NCI-H526 (cell line): ENCODE measurements at regions not wholly inside any gene's neighbourhood (a gene's known extent, or its start where the extent isn't known, plus 50 kb on each side); places are given as distances from the start of the nearest gene placed in this dataset.

Experiments
- DNase-seq, 2 experiments: peaks; one replicate each; lab custom pipeline; 2025; lab: John Stamatoyannopoulos, UW

DNA sequence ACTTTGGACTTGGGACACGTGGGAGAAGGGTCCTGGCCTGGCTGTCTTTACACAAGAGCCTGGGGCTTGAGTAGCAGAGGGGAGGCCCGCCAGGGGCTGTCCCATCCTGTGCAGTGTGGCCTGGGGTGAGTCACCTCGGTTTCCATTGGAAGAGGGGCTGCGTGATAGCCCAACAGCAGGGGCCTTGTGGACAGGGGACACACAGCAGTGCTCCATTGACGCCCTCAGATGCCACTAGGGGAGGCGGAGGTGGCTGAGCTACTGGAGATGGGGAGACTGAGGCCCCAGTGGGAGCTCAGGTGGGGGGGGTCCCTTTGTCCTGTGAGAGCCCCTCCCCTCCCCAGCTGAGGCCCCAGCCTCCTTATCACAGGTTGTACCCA lies 50.0 kb upstream of the RNU6ATAC start:
- no peak for DNase-seq

DNA sequence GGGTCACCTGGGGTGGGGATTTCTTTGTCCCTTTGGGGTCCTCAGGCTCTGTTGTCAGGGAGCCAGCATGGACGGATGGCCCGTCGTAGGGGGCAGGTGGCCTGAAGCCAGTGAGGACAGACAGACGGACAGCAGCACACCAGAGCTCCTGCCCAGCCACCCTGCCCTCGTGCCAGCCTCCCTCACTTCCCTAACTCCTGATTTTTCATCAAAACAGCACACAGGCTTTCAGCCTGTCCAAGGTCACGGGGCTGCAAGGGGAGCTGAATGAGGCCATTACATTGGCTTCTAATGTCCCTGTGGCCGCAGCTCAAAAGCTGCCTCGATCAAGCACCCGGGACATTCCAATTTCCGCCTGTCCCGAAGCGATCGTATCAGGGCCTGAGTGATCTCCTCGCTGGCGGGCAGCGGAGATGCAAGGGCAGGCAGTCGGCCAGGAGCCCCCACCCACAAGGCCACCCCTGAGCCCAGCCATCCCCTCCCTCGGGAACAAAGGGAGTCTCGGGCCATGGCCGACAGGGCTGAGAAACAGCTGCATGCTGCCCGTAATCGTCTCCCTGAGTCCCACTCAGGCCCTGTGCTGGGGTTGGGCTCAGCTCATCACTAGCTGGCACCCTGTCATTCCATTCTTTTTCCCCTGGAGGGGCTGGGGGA lies 50.5 kb upstream of the RNU6ATAC start:
- DNase-seq: no peak

DNA sequence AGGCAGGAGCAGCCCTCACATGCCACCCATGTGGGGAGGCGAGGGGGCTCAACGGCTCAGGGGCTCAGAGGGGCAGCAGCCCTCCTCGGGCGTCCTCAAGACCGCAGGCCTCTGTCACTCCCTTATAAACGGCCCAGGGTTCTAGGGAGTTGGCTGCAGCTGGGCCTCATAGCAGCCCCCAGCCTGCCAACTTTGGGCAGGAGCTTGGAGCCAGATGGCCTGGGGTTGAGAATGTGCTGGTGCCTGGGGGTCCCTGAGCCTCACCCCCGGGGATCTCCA lies 51.0 kb upstream of the RNU6ATAC start:
- DNase-seq: no peak

DNA sequence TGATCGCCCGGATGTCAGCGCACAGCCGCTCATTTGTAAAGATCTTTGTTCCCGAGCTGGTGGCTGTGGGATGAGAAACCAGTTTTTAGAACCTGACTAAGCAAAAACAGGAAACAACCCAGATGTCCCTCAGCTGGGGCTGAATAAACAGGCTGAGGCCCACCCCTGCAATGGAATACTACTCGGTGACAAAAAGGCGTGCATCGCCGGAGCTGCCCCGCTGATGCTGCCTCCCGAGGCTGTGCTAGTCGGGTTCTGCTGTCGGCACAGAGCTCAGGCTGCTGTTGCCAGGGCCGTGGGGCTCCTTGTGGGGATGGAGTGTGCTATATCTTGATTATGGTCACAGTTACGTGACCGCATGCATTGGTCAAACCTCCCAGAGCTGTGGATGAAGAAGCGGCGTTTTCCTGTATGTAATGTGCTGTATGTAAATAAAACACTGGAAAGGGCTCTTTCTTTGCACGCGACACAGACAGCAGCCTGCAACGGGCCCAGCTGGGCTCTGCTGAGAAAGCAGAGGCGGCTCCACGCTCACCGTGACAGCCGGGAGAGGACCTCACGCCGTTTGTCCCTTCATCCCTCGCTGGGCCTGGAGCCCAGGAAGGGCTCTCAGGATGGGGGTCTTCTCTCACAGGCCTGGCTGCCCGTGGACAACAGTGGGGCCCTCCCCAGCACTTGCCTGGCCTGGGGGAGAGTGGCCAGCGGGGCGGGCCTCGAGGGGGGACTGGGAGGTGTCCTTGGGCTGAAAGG lies 51.5 kb upstream of the RNU6ATAC start:
- no peak for DNase-seq

DNA sequence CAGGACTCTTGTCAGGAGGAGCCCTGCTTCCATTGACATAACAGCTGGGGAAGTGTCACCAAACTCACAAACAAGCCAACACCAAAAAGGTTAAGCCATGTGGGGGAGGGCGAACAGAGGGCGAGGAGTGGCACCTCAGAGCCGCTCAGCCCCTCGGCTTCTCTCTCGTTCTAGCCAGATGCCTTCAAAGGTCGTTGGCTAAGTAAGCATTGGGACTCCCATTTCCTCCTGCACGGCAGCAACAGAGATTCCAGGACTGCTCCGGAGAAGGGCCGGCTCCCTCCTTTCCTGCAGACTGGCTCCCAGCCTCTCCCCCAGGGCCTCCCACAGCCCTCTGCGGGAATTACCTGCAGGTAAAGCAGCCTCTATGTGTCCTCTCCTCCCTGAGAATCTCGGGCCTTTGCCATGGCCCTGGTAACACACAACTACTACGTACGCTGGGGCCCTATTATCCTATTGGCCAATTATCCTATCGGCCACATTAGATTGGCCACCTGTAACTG lies 52.1 kb upstream of the RNU6ATAC start:
- DNase-seq: no peak

DNA sequence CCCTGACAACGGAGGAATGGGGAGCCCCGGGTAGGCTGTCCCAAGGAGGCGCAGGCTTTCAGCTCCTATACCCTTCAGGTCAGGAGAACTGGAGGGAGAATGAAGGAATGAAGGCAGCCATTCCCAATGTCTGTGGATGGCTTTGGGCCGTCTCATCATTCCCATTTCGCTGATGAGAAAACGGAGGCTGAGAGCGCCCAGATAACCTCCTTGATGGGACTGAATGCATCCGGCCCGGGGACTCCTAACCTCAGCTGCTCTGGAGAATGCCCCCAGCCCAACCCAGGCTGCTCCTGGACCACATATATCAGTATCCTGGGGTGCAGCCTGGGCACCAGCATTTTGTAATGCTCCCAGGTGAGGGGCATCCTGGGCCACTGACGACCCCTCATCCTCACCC lies 52.6 kb upstream of the RNU6ATAC start:
- no peak for DNase-seq

DNA sequence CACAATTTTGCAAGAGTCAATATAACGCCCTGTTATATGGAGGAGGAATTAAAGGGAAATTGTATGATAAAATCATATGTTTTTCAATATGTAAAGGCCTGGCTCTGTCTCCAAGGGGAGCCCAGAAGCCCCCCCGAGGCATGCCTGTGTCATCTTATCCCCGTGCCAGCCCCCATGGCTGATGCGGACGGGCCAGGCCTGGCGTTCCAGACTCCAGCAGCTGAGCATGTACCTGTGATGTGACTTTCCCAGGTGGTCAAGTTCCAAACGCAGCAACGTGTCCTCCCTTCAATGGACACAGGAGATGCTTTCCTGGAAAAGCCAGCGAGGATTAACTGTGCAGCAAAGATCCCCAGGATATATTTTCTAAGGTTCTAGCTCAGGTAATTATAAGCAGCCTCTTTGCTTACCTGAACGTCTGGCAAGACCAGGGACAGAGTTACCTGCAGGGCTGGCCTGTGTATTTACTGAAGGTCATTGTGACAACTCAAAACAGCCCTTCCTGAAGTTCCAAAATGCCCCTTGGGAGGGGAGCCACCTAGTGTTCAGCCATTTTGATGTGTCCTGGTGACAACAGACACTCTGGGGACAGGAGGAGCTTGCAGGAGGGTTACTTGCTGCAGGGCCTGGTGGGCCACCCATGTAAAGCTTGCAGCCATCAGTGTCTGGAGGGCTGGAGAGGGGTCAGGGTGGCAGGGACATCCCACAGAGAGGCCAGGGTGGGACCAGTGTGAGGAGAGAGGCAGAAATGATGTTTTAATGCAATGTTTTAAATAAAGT lies 53.3 kb upstream of the RNU6ATAC start:
- no peak for DNase-seq

DNA sequence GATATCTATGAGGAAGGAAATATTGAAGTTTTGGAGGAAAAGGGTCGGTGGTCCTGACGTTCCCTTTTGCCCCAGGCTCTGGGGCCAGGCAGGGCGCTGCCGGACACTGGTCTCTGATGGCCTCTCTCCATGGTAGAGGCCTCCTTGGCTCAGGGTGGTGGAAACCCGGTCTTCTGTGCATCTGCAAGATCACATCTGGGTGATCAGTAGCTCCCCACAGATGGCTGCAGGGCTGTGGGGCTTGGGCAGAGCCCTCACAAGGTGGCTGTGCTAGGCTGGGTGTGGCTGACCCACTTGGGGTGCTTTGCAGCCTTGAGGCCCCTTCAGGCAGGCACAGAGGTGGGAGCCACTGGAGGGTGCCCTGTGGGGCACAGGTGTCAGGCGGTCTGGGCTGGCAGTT lies 53.9 kb upstream of the RNU6ATAC start:
- no peak for DNase-seq

DNA sequence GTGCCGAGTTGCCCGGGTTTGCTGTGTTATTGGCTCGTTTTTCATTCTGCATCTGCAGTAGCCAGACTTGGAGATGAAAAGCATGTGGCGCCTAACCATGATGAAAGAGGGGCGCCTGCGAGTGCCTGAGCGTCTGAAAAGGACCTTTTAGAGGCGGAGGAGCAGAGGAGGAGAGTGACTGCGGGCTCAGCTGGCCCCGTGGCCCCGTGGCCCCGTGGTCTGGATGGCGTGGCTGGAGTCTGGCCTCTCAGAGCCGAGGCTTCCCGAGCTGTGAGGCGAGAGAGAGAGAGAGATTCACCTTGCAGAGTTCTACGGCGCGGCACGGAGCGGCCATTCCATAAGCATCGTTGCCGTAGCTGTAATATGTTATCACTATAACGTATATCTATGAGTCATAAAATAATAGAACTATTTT lies 55.3 kb upstream of the RNU6ATAC start:
- DNase-seq: no peak

DNA sequence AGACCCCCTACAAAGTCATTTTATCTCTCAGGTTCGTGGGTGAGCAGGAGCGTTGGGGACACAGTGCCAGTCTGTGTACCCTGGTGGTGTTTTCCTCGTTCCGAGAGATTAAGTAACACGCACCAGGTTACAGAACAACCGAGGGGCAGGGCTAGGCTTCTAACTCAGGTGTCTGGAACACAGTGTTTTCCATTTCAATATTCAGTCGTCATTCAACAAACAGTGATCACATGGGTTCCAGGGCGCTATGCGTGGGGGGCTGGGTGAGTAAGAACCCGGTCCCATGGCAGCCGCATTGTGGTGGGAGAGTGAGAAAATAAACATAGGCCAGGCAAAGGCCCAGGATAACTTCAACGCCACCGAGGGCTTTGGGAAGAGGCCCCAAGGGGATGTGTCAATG lies 55.9 kb upstream of the RNU6ATAC start:
- DNase-seq: no peak

DNA sequence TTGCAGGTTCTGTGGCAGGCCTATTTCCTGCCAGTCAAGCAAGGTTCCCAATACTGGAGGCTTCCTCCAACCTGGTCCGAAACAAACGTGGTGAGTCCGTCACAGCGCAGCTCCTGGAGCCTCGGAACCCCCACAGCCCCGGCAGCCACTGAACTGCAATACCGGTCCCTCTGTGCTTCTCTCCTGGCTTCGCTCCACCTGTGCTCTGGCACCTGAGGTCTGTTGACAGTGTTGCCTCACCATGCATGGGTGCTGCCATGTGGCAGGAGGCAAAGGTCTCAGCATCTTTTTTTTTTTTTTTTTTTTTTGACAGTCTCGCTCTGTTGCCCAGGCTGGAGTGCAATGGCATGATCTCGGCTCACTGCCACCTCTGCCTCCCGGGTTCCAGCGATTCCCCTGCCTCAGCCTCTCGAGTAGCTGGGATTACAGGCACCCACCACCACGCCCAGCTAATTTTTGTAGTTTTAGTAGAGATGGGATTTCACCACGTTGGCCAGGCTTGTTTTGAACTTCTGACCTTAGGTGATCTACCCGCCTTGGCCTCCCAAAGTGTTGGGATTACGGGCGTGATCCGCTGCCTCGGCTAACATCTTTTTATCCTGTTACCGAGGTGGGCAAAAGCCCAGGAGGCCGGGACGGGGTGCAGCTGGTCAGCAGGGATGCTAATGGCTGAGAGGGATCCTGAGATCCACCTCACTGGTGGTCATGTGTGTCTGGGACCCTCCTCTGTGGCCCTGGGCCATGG lies 57.1 kb upstream of the RNU6ATAC start:
- DNase-seq: no peak

DNA sequence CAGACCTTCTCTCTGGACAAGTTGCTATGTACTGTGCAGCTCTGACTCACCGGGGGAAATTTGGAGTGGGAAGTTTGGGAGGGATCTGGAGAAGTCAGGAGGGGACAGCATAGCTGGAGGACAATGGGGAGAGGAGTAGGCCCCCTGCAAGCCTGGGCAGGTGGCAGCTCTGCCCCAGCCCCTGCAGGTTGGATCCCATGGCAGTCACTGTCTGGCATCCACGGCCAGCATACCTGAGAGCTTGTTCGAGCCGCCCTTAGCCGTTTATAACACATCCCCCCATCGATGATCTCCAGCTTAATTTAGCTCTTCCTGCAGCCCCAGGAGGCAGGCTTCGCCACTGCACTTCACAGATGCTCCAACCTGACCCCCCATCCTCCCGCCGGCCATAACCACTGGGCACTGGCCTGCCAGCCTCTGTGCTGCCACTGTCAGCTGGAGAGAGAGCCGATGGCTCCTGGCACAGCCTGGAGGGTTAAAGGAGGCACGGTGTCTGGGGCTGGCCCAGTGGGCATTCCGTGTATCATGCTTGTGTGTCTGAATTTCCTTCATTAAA lies 57.7 kb upstream of the RNU6ATAC start:
- no peak for DNase-seq

DNA sequence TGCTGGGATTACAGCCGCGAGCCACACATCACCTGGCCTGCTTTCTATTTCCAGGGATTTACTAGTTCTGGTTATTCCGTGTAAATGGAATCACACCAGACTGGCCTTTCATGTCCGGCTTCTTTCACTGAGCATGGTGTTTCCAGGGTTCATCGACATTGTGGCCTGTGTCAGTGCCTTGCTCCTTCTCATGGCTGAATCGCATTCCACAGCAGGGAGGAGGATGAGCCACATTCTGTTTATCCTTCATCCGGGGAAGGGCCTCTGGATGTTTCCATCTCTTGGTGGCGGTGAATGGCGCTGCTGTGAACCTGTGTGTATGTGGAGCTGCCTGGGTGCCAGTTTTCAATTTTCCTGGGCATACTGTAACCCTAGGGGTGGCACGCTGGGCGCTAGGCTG lies 58.7 kb upstream of the RNU6ATAC start:
- DNase-seq: no peak

DNA sequence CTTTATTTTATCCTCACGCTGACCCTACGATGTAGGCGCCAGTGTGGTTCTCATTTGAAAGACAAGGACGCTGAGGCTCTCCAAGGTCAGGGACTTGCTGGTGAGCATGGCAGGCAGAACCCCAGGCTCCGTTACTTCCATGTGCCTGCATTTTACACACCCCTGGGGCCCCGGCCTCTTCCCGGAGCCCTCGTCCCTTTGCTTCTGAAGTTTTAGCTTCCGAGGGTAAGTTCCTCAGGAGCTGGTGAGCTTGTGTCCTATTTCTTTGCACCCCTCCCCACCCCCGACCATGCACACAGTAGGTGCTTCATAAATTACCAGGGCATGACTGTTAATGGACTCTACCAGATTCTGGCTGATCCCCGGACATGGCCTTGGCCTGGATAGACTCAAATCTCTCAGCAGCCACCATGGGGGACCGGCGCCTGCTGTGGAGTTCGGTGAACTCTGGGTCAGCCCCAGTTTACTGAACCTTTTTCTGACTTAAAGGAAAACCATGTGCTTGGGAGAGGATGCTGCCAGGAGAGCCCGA lies 59.3 kb upstream of the RNU6ATAC start:
- DNase-seq: no peak

DNA sequence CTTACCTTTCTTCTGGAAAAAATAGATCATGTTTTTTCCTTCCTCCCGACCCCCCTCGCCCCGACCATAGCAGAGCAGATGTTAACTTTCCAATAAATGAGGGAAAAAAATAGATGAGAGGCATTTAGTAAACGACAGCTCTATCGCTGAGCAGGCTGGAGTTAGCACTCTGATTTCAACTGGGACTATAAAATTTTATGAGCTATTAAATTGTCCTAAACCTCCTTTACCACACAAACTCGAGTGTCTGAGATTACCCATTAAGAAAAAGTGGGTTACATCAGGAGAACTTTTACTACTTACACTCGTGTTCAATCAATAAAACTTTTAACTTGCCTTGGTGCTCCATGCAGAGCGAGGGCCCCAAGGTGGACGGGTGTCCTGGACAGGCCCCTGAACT lies 59.8 kb upstream of the RNU6ATAC start:
- no peak for DNase-seq

DNA sequence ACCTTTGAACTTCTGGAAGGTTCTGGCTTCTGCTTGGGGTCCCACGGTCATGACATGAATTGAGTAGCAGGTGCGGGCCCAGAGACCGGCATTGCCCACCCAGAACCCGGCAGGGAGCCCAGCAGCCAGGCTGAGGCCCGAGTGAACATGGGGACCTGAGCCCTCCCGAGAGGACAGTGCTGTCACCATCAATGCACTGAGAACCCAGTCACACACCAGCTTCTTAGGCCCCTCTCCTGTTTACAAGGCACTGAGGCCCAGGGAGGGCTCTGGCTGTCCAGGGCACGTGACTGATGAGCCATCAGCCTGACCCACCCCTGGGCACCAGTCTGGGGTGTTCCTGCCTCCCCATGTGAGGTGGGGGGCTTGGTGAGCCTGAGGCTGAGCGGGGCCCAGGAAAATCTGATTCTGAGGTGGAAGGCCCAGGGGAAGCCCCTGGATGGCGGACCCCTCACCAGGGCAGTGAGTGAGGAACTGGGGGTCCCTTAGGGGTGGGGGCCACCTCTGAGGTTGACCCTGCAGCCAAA lies 60.3 kb upstream of the RNU6ATAC start:
- no peak for DNase-seq

DNA sequence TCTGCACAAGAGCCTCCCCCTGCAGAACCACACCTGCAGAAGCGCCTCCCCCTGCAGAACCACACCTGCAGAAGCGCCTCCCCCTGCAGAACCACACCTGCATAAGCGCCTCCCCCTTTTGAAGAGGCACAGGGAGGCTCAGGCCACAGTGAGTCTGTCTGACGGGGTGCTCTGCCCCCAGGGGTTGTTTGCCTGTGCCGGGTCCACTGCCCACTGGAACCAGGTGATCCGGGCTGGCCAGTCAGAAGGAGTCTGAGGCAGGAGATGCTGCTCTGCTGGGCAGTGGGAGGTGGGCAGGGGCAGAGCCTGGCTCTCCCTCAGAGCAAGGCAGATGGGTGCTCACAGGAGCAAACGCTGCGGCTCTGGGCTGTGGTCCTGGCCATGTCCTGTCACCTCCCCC lies 60.8 kb upstream of the RNU6ATAC start:
- no peak for DNase-seq

DNA sequence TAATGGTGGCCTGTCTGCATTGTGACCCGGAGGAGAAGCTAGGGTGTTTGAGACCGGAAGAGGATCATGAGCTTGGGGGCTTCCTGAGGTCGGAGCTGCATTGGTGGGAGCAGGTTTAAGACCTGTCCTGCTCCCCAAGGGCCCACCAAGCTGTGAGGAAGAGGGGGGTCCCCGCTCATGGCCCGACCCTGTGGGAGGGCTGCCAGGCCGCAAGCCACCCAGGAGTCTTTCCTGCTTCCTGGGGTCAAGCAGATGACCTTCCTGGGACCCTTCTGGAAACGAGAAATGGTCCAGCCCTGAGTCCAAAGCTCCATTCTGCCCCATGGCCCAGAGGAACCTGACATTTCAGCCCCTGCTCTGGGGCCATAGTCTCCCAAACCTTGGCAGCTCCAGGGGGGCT lies 61.5 kb upstream of the RNU6ATAC start:
- DNase-seq: no peak

DNA sequence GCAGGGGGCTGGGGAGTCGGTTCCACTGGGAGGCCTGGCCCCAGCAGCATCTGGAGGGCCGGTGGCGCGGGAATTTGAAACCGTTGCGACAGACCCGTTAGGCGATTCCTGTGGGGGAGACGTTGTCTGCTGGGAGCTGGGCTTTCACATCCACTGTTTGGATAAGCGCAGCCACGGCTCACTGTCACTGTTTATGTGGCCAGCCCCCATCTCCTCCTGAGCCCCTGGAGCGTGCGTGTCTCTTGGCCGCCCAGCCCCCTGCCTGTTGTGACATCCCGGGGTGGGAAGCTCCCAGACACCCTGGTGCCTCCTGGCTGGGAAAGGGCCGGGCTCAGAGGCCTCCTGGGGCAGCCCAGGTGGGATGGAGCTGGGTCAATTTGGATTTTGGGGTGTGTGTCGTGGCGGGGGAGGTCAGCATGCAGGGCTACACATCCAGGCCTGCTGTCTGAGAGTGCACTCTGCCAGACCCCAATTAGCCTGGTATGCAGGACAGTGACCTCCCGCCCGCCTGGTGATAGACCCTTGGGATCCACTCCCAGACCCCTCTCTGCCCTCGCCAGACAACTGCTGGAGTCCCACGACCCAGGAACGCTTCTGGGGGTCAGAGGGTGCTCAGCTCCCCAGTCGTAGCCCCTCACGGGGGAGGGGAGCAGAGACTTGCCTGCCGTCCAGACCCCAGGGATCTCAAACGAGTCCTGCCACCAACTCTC lies 62.0 kb upstream of the RNU6ATAC start:
- no peak for DNase-seq

DNA sequence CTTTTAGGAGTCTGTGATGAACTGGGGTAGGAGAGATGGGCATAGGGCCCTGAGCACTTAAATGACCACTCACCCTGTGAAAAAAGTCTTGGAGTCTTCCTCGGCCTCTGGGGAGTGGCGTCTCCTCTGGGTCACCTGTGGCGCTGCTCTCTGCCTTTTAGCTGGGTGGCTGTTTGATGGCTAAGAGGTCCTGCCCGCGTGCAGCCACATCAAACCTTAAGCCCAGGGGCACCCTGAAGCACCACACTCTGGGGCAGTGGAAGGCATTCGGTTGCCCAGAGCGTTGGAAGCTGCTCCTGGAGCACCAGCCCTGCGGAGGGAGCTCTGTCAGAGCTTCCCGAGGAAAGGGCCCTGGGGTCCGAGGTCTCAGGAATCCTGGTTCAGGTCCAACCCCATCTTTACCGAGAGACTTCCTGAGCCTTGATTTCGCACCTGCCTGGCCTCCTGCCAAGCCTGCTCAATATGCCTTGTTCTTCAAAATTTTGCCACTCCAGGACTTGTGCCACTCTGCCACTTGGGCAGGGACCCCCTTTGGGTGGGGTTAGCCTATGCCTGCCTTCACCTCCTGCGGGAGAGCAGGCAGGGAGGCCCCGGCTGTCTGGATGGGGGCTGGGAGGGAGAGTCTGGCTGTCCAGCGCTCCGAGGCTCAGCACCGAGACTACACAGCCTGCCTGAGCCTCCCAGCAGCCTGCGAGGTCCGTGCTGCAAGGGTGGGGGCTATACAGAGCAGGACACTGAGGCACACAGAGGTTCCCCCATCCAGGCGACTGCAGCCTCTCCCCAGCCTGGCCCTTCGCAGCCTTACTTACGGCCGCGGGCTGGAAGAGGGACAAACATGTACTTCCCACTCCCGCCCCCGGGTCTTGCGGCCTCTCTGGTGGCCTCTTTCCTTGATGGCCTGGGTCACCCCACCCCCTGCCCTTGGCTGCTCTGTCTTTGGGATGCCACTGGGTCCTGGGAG lies 63.4 kb upstream of the RNU6ATAC start:
- no peak for DNase-seq
